ENCODE measurements at regions not wholly inside any gene's neighbourhood (a gene's known extent, or its start where the extent isn't known, plus 50 kb on each side); places are given as distances from the start of the nearest gene placed in this dataset.

DNA sequence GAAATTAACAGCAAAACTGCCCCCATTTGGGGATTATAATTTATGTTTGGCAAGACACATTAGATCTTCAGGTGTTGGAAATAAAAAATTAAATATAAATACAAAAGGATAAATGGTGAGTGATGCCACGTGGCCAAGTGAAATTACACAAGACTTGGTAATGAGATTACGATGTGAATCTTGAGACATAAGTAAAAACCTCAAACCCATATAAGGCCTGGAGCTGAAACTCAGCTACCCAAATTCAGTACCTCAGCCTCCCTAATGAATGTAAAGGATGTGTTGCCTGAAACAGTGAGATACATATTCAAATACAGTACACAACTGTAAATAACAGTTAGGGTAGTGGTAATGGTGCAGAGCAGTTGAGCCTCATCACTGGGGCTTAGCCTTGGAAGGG lies 1146.6 kb downstream of the OTOL1 start (continued):
- TF ChIP-seq, protein P1, sequence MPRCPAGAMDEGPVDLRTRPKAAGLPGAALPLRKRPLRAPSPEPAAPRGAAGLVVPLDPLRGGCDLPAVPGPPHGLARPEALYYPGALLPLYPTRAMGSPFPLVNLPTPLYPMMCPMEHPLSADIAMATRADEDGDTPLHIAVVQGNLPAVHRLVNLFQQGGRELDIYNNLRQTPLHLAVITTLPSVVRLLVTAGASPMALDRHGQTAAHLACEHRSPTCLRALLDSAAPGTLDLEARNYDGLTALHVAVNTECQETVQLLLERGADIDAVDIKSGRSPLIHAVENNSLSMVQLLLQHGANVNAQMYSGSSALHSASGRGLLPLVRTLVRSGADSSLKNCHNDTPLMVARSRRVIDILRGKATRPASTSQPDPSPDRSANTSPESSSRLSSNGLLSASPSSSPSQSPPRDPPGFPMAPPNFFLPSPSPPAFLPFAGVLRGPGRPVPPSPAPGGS (CRISPR knock-in tag; IDR thresholded peaks at IDR 0.05): no peak
- TF ChIP-seq, protein P2, sequence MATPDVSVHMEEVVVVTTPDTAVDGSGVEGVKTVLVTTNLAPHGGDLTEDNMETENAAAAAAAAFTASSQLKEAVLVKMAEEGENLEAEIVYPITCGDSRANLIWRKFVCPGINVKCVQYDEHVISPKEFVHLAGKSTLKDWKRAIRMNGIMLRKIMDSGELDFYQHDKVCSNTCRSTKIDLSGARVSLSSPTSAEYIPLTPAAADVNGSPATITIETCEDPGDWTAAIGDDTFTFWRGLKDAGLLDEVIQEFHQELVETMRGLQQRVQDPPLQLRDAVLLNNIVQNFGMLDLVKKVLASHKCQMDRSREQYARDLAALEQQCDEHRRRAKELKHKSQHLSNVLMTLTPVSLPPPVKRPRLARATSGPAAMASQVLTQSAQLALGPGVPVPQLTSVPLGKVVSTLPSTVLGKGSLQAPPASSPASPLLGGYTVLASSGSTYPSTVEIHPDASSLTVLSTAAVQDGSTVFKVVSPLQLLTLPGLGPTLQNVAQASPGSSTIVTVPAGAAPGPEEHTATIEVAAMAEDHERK (CRISPR knock-in tag; IDR thresholded peaks at IDR 0.05; ENCODE audit: low read depth): no peak
- TF ChIP-seq TP53 (CRISPR knock-in tag; conservative IDR thresholded peaks at IDR 0.05): no peak
- no peak for TF ChIP-seq HNRNPUL1 (IDR thresholded peaks at IDR 0.05; ENCODE audit: low read depth, low read length)

DNA sequence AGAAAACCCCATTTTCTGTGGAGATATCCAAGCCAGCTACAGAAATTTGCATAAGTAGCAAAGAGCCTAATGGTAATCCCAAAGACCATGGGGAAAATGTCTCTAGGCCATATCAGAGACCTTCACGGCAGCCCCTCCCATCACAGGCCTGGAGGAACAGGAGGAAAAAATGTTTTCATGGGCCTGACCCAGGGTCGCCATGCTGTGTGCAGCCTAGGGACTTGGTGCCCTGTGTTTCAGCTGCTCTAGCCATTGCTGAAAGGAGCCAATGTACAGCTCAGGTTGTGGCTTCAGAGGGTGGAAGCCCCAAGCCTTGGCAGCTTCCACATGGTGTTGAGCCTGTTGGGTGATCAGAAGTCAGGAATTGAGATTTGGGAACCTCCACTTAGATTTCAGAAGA lies 1150.7 kb downstream of the OTOL1 start:
- Histone ChIP-seq H3K4me3 (replicated peaks in 1 of 3; ENCODE audit: insufficient read depth in 1 of 3, low read depth in 2 of 3, low read length in 3 of 3) (no peak overlapping the region), H3K27ac (ENCODE audit: extremely low read length, insufficient read depth, low read length) (no peak overlapping the region), H4K20me1 (ENCODE audit: insufficient read depth, low read length) (no peaks in the 10 kb centered on the region), H3K79me2 (ENCODE audit: insufficient read depth, low read length) (no peaks in the 10 kb centered on the region), H3K4me2 (ENCODE audit: low read depth, low read length) (no peak overlapping the region), H2AFZ (ENCODE audit: low read length) (no peak overlapping the region), H3K36me3 (replicated peaks in 1 of 2; ENCODE audit: control insufficient read depth in 1 of 2, insufficient read depth in 2 of 2, low read length in 2 of 2) (no peaks in the 10 kb centered on the region), H3K9ac (ENCODE audit: insufficient read depth, low read depth, low read length) (no peak overlapping the region), H3K27me3 (ENCODE audit: control insufficient read depth in 1 of 2, insufficient read depth in 2 of 2, low read length in 2 of 2) (no peaks in the 10 kb centered on the region), H3K9me3 (ENCODE audit: low read length) (peaks cover 24% of the 10 kb centered on the region), H3K4me1 (ENCODE audit: insufficient read depth, low read length) (no peaks in the 10 kb centered on the region)
- intact Hi-C loops (cut with micrococcal nuclease; ENCODE audit: unreplicated experiment): no loop called here
- FAIRE-seq: no peak
- no TSS peak for BruUV-seq (replicated peaks)
- ATAC-seq: no peak
- WGBS (ENCODE audit: low lambda C conversion rate): 11% methylated on average over 1 of the region's 2 CpGs
- in situ Hi-C loops (cut with HindIII; ENCODE audit: extremely low pct_ligation_motif_present, low pct_unique_long_range_greater_than_20kb): no loop called here
- POLR2A ChIA-PET: no interaction called here
- no peak for DNase-seq (ENCODE audit: low spot score)
- CTCF ChIA-PET (ENCODE audit: low intra/inter-chr PET ratio, low total read pairs): no interaction called here
- TF ChIP-seq FOXJ3 (CRISPR knock-in tag; IDR thresholded peaks at IDR 0.05; ENCODE audit: borderline replicate concordance) (no peak), ZNF546 (CRISPR knock-in tag; conservative IDR thresholded peaks at IDR 0.05) (no peak), NFYC (CRISPR knock-in tag; IDR thresholded peaks at IDR 0.05) (no peak), ZNF703 (CRISPR knock-in tag; IDR thresholded peaks at IDR 0.05; ENCODE audit: borderline replicate concordance) (no peak)
- TF ChIP-seq, protein P3, sequence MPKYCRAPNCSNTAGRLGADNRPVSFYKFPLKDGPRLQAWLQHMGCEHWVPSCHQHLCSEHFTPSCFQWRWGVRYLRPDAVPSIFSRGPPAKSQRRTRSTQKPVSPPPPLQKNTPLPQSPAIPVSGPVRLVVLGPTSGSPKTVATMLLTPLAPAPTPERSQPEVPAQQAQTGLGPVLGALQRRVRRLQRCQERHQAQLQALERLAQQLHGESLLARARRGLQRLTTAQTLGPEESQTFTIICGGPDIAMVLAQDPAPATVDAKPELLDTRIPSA (CRISPR knock-in tag; IDR thresholded peaks at IDR 0.05; ENCODE audit: borderline replicate concordance): no peak
- TF ChIP-seq, protein P4, sequence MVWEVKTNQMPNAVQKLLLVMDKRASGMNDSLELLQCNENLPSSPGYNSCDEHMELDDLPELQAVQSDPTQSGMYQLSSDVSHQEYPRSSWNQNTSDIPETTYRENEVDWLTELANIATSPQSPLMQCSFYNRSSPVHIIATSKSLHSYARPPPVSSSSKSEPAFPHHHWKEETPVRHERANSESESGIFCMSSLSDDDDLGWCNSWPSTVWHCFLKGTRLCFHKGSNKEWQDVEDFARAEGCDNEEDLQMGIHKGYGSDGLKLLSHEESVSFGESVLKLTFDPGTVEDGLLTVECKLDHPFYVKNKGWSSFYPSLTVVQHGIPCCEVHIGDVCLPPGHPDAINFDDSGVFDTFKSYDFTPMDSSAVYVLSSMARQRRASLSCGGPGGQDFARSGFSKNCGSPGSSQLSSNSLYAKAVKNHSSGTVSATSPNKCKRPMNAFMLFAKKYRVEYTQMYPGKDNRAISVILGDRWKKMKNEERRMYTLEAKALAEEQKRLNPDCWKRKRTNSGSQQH (CRISPR knock-in tag; IDR thresholded peaks at IDR 0.05; ENCODE audit: low read depth): no peak
- TF ChIP-seq, protein P5, sequence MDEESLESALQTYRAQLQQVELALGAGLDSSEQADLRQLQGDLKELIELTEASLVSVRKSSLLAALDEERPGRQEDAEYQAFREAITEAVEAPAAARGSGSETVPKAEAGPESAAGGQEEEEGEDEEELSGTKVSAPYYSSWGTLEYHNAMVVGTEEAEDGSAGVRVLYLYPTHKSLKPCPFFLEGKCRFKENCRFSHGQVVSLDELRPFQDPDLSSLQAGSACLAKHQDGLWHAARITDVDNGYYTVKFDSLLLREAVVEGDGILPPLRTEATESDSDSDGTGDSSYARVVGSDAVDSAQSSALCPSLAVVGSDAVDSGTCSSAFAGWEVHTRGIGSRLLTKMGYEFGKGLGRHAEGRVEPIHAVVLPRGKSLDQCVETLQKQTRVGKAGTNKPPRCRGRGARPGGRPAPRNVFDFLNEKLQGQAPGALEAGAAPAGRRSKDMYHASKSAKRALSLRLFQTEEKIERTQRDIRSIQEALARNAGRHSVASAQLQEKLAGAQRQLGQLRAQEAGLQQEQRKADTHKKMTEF (CRISPR knock-in tag; IDR thresholded peaks at IDR 0.05): no peak

All from HepG2 (cell line).